Mesendoderm (in vitro differentiated cells): ENCODE measurements at regions not wholly inside any gene's neighbourhood (a gene's known extent, or its start where the extent isn't known, plus 50 kb on each side); places are given as distances from the start of the nearest gene placed in this dataset.

Experiments used
- DNase-seq: peaks from one replicate; pipeline ENCODE4 v3.0.0; 2013
- H2AK5ac ChIP-seq: 2 replicates; pipeline ENCODE4 v1.6.1; 2013; ENCODE audit warnings: low read length, inconsistent platforms
- H2BK120ac ChIP-seq: 2 replicates; pipeline ENCODE4 v1.6.1; 2013; ENCODE audit warnings: low read depth, mild to moderate bottlenecking, low read length, moderate library complexity, mixed read lengths
- H2BK15ac ChIP-seq: replicated peaks from 2 replicates; pipeline ENCODE4 v1.6.1; 2013; ENCODE audit warnings: low read depth, mild to moderate bottlenecking, moderate library complexity
- H2BK5ac ChIP-seq: 2 replicates; pipeline ENCODE4 v1.6.1; 2013; ENCODE audit warnings: low read length, inconsistent platforms
- H3K18ac ChIP-seq: 2 replicates; pipeline ENCODE4 v1.6.1; 2013; ENCODE audit warnings: mild to moderate bottlenecking, low read length, mixed read lengths
- H3K23ac ChIP-seq: one replicate; pipeline ENCODE4 v1.6.1; 2013; ENCODE audit warnings: low read length
- H3K27ac ChIP-seq: 2 replicates; pipeline ENCODE4 v1.5.1; 2013; ENCODE audit warnings: low read depth, mild to moderate bottlenecking, inconsistent platforms, low read length, moderate library complexity
- H3K27me3 ChIP-seq: 2 replicates; pipeline ENCODE4 v1.6.1; 2013; ENCODE audit warnings: low read length, control low read depth, mild to moderate bottlenecking, inconsistent platforms; ENCODE audit not compliant: insufficient read depth, poor library complexity
- H3K36me3 ChIP-seq: 2 replicates; pipeline ENCODE4 v1.6.1; 2013; ENCODE audit warnings: low read length, inconsistent platforms; ENCODE audit not compliant: control insufficient read depth, insufficient read depth
- H3K4ac ChIP-seq: one replicate; pipeline ENCODE4 v1.6.1; 2013; ENCODE audit warnings: low read depth, mild to moderate bottlenecking, low read length, moderate library complexity
- H3K4me1 ChIP-seq: 2 replicates; pipeline ENCODE4 v1.6.1; 2013; ENCODE audit warnings: low read depth, low read length, inconsistent platforms; ENCODE audit not compliant: control insufficient read depth
- H3K4me2 ChIP-seq: 2 replicates; pipeline ENCODE4 v1.6.1; 2013; ENCODE audit warnings: low read length
- H3K4me3 ChIP-seq: 2 replicates; pipeline ENCODE4 v1.5.1; 2013; ENCODE audit warnings: mild to moderate bottlenecking, low read length
- H3K56ac ChIP-seq: one replicate; pipeline ENCODE4 v1.6.1; 2013; ENCODE audit warnings: low read length
- H3K79me1 ChIP-seq: 2 replicates; pipeline ENCODE4 v1.6.1; 2013; ENCODE audit warnings: low read length, inconsistent platforms
- H3K79me2 ChIP-seq: 2 replicates; pipeline ENCODE4 v1.6.1; 2013; ENCODE audit warnings: mild to moderate bottlenecking, low read length; ENCODE audit not compliant: control insufficient read depth, insufficient read depth
- H3K9ac ChIP-seq: 2 replicates; pipeline ENCODE4 v1.6.1; 2013; ENCODE audit warnings: low read length, inconsistent platforms
- H4K5ac ChIP-seq: one replicate; pipeline ENCODE4 v1.6.1; 2013; ENCODE audit warnings: low read length
- H4K8ac ChIP-seq: one replicate; pipeline ENCODE4 v1.6.1; 2013; ENCODE audit warnings: low read depth, mild to moderate bottlenecking, control low read depth, low read length, moderate library complexity
- WGBS: extraction: QIAGEN DNeasy Blood & Tissue Kit; methylation state at CpG from one replicate; pipeline ENCODE4 v1.1.7; 2013; ENCODE audit warnings: low lambda C conversion rate, missing lambda C conversion rate; ENCODE audit not compliant: insufficient coverage; ENCODE audit errors: extremely low coverage; 5-methylcytosine and 5-hydroxymethylcytosine counted together

DNA sequence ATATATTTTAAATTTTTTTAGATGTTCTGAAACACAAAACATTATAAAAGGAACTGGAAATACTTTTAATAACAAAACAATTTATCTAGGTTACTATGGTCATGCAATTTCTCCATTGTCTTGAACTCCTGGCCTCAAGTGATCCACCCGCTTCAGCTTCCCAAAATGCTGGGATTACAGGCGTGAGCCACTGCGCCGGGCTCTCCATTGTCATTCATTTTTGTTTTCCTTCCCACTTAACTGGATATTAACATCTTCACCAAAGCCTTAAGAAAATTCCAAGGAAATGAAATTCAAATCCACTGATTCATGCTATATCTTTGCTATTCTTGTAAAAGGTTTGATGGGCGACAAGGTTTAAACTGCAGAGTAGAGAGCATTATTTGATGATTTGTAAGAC lies 279.5 kb upstream of the PKN2 start:
- no peak overlapping the region for H2AK5ac ChIP-seq
- H2BK120ac ChIP-seq: no peak overlapping the region
- no peak overlapping the region for H3K18ac ChIP-seq
- no peak overlapping the region for H3K4me2 ChIP-seq
- H3K79me2 ChIP-seq: no peaks in the 10 kb centered on the region
- H2BK15ac ChIP-seq: no peak overlapping the region
- no peak overlapping the region for H3K4me3 ChIP-seq
- no peak overlapping the region for H3K56ac ChIP-seq
- H3K79me1 ChIP-seq: no peaks in the 10 kb centered on the region
- H3K4ac ChIP-seq: no peak overlapping the region
- H4K8ac ChIP-seq: no peak overlapping the region
- no peak overlapping the region for H4K5ac ChIP-seq
- H3K23ac ChIP-seq: no peak overlapping the region
- H3K9ac ChIP-seq: no peak overlapping the region
- H2BK5ac ChIP-seq: no peak overlapping the region
- no peaks in the 10 kb centered on the region for H3K27me3 ChIP-seq
- WGBS: no CpG with 5 or more reads among the region's 5 CpGs
- no peak for DNase-seq
- no peaks in the 10 kb centered on the region for H3K36me3 ChIP-seq
- H3K4me1 ChIP-seq: no peaks in the 10 kb centered on the region
- H3K27ac ChIP-seq: no peak overlapping the region

DNA sequence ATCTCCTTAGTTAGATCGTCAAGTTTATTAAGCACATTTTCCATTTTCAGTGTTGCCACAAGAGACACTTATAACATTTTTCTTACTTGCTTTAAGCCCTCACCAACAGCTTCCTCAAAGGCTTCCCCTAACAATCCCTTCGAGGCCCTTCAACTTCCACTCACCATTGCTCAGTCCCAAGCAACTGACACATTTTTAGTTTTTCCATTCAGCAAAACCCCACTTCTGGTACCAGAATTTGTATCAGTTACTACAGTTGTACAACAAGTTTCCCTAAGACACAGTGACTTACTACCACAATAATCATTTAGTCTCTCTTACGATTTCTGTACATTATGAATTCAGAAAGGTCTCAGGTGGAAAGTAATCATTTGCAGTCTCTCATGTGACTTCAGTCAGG lies 276.8 kb upstream of the PKN2 start:
- Histone ChIP-seq H3K23ac (no peak overlapping the region), H3K27me3 (no peaks in the 10 kb centered on the region), H2AK5ac (no peak overlapping the region), H2BK5ac (no peak overlapping the region), H3K4me2 (no peak overlapping the region), H3K79me2 (no peaks in the 10 kb centered on the region), H3K18ac (no peak overlapping the region), H2BK15ac (no peak overlapping the region), H4K8ac (no peak overlapping the region), H4K5ac (no peak overlapping the region), H3K36me3 (no peaks in the 10 kb centered on the region), H3K79me1 (no peaks in the 10 kb centered on the region), H3K4me1 (no peaks in the 10 kb centered on the region), H2BK120ac (no peak overlapping the region), H3K9ac (no peak overlapping the region), H3K27ac (no peak overlapping the region), H3K4me3 (no peak overlapping the region), H3K4ac (no peak overlapping the region), H3K56ac (no peak overlapping the region)
- no CpG with 5 or more reads among the region's 3 CpGs for WGBS
- no peak for DNase-seq

GRCh38 chr1:88421997-88422396 lies 262.1 kb upstream of the PKN2 start:
- H3K9ac ChIP-seq: no peak overlapping the region
- no CpG with 5 or more reads among the region's 1 CpG for WGBS
- no peak overlapping the region for H2AK5ac ChIP-seq
- H3K79me2 ChIP-seq: no peaks in the 10 kb centered on the region
- no peak overlapping the region for H3K4me3 ChIP-seq
- H3K56ac ChIP-seq: no peak overlapping the region
- no peak overlapping the region for H4K8ac ChIP-seq
- no peaks in the 10 kb centered on the region for H3K36me3 ChIP-seq
- no peak overlapping the region for H2BK120ac ChIP-seq
- no peak overlapping the region for H3K4me2 ChIP-seq
- no peak overlapping the region for H4K5ac ChIP-seq
- no peak overlapping the region for H3K18ac ChIP-seq
- H3K23ac ChIP-seq: no peak overlapping the region
- H3K79me1 ChIP-seq: no peaks in the 10 kb centered on the region
- H2BK5ac ChIP-seq: no peak overlapping the region
- H3K27me3 ChIP-seq: no peaks in the 10 kb centered on the region
- no peak overlapping the region for H3K27ac ChIP-seq
- no peak for DNase-seq
- H2BK15ac ChIP-seq: no peak overlapping the region
- no peak overlapping the region for H3K4ac ChIP-seq
- H3K4me1 ChIP-seq: no peaks in the 10 kb centered on the region

- no CpG with 5 or more reads among the region's 1 CpG for WGBS
- Histone ChIP-seq H4K8ac (no peak overlapping the region), H3K36me3 (no peaks in the 10 kb centered on the region), H3K79me2 (no peaks in the 10 kb centered on the region), H2BK5ac (no peak overlapping the region), H3K79me1 (no peaks in the 10 kb centered on the region), H3K4ac (no peak overlapping the region), H3K4me2 (no peak overlapping the region), H3K27ac (no peak overlapping the region), H3K18ac (no peak overlapping the region), H3K4me1 (no peaks in the 10 kb centered on the region), H3K23ac (no peak overlapping the region), H3K9ac (no peak overlapping the region), H2AK5ac (no peak overlapping the region), H3K27me3 (no peaks in the 10 kb centered on the region), H3K56ac (no peak overlapping the region), H2BK15ac (no peak overlapping the region), H4K5ac (no peak overlapping the region), H2BK120ac (no peak overlapping the region), H3K4me3 (no peak overlapping the region)
- DNase-seq: peak; percentile 18
Measured at GRCh38 chr1:88433556-88433955, 250.5 kb upstream of the PKN2 start.

DNA sequence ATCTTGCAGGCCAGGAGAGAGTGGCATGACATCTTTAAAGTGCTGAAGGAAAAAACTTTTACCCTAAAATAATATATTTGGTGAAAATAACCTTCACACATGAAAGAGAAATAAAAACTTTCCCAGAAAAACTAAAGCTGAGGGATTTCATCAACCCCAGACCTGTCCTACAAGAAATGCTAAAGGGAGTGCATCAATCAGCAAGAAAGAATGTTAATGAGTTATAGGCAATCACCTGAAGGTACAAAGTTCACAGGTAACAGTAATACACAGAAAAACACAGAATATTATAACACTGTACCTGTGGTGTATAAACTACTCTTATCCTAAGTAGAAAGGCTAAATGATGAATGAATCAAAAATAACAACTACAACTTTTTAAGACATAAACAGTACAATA lies 249.2 kb upstream of the PKN2 start:
- Histone ChIP-seq H3K27ac (no peak overlapping the region), H3K23ac (no peak overlapping the region), H3K4me3 (no peak overlapping the region)

GRCh38 chr1:88441022-88441421 lies 243.1 kb upstream of the PKN2 start:
- Histone ChIP-seq H3K23ac (no peak overlapping the region), H3K18ac (no peak overlapping the region), H3K36me3 (no peaks in the 10 kb centered on the region), H3K56ac (no peak overlapping the region), H3K79me2 (no peaks in the 10 kb centered on the region), H3K79me1 (no peaks in the 10 kb centered on the region), H3K27me3 (no peaks in the 10 kb centered on the region), H4K8ac (no peak overlapping the region), H2BK5ac (no peak overlapping the region), H2AK5ac (no peak overlapping the region), H2BK15ac (no peak overlapping the region), H3K9ac (no peak overlapping the region), H3K4me2 (no peak overlapping the region), H4K5ac (no peak overlapping the region), H3K4me1 (no peaks in the 10 kb centered on the region), H2BK120ac (no peak overlapping the region), H3K4me3 (no peak overlapping the region), H3K4ac (no peak overlapping the region), H3K27ac (no peak overlapping the region)
- no CpG with 5 or more reads among the region's 2 CpGs for WGBS
- DNase-seq: no peak

More for the DNA sequence above, 249.2 kb upstream of the PKN2 start:
- no peaks in the 10 kb centered on the region for H3K27me3 ChIP-seq
- no peaks in the 10 kb centered on the region for H3K4me1 ChIP-seq
- no peak overlapping the region for H3K18ac ChIP-seq
- no peak overlapping the region for H2BK120ac ChIP-seq
- no peaks in the 10 kb centered on the region for H3K36me3 ChIP-seq
- H2AK5ac ChIP-seq: no peak overlapping the region
- H2BK5ac ChIP-seq: no peak overlapping the region
- H2BK15ac ChIP-seq: no peak overlapping the region
- H3K79me1 ChIP-seq: no peaks in the 10 kb centered on the region
- no peak overlapping the region for H3K4me2 ChIP-seq
- no peak overlapping the region for H3K56ac ChIP-seq
- no peak overlapping the region for H4K5ac ChIP-seq
- DNase-seq: no peak
- H3K4ac ChIP-seq: no peak overlapping the region
- no peak overlapping the region for H4K8ac ChIP-seq
- no peak overlapping the region for H3K9ac ChIP-seq
- no peaks in the 10 kb centered on the region for H3K79me2 ChIP-seq
